Ammon's horn (tissue), 1 donor: ENCODE measurements at regions not wholly inside any gene's neighbourhood (a gene's known extent, or its start where the extent isn't known, plus 50 kb on each side); places are given as distances from the start of the nearest gene placed in this dataset.
A peak's percentile ranks its signal among the peaks of the same experiment; 100 is the strongest.

Experiments
- DNase-seq: peaks from one replicate; pipeline ENCODE4 v3.0.0-alpha.2; 2016; ENCODE audit warnings: low spot score

DNA sequence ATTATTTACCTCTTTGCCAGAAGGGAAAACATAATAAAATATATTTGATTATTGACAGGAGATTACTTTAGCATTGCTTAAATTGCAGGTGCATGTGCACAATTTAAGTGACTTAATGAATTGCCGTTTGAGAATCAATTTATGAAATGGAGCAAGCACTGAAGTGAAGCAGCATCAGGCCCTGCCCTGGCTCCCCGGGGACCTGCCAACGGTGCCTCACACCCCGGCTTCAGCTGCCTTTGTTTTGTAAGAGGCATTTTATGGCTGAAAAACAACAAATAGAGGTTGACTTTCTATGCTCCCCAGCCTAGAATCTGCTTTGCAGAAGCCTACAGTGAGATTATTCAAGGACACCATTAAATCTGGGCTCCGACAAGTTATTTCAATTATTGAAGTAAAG lies 359.1 kb upstream of the IRX4 start:
- DNase-seq: no peak

DNA sequence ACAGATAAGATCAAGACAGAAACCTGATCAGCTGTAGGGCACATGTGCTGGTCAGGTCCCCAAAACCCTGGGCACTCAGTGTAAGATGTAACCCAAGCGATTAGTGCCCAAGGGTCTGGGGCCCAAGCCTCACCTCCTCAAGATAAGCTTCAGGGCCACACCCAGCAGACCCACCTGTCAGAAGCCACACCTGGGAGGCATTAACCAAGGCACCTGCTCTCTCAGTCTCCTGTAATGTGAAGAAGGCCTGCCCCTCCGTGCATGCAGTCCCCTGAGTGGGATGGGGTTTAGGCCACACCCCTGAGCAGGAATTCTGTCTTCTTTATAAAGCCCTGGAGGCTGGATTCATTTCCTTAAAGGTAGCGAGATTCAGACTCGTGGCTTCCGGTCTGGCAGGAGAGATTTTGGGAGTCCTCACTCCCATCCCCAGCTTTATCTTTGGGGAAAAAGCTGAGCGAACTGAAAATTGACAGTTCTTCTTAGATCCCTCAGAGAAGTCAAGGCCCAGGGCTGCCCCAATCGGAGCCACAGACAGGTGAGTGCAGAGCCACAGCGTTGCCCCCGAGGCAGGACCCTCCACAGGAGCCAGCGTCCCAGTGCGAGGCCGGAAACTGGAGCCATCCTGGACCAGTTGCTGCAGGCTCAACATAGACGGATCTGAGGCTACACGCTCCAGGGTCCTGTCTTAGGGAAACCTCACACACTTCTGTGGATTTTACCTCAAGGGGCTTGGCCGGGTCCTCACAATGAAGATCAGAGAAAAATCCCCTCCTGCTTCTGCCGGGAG lies 357.6 kb upstream of the IRX4 start:
- no peak for DNase-seq

GRCh38 chr5:2239201-2239910 lies 356.6 kb upstream of the IRX4 start:
- no peak for DNase-seq

DNA sequence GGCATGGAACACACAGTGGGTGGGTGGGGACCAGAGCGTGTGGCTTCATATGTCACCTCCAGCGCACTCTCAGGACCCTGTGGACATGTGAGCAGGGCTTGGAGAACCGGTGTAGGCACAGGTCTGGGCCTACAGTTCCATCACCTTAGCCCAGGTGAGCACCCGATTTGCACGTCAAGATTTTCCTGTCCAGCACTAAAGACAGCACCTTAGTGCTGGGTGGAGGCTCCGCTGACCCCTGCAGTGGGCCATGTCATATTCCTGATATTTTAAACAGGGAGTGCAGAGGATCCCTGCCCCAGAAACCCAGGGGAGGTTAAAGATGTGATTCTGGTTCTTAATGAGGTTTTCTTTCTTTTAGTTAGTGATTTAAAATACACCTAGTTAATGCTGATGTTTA lies 356.0 kb upstream of the IRX4 start:
- DNase-seq: no peak

- DNase-seq: no peak
Observed at GRCh38 chr5:2227433-2227832, 344.7 kb upstream of the IRX4 start.

DNA sequence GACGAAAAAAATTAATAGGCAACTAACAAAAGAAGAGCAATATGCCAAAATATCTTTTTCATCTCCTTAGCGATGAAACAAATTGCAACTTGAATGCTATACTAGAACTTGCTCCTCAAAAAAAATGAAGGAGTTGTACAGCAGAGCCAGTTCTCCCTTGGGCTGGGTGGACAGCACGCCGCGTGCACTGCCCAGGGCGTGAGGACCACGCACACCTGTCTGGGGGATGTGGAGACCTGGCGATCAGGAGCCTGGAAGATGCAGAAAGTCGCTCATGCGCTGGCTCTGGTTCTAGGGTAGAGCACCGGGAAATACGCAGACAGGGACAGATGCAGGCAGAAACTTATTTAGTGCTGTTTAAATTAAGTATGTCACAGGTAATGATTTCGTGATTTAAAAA lies 342.0 kb upstream of the IRX4 start:
- no peak for DNase-seq

DNA sequence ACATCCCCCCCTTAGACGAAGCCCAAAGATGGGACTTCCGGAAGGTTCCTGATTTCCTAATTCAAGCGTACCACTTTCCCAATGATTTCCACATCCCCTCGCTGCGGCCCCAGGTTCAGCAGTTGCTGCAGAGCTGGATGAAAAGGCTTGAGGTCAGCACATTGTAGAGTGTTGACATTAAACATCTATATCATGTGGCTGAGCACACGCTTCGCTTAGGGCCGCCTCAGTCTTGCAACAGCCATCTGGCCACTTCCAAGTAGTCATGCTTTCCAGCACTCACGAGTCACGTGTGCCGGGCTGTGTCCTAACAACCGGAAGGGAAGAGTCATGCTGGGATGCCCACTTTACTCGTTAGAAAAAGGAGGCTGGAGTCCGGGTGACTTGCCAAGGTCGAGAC lies 340.6 kb upstream of the IRX4 start:
- DNase-seq: no peak

- DNase-seq: no peak
Observed at GRCh38 chr5:2222246-2222992, 339.7 kb upstream of the IRX4 start.

- DNase-seq: no peak
Observed at GRCh38 chr5:2221450-2221849, 338.7 kb upstream of the IRX4 start.

- DNase-seq: no peak
Observed at GRCh38 chr5:2220741-2221140, 338.0 kb upstream of the IRX4 start.

DNA sequence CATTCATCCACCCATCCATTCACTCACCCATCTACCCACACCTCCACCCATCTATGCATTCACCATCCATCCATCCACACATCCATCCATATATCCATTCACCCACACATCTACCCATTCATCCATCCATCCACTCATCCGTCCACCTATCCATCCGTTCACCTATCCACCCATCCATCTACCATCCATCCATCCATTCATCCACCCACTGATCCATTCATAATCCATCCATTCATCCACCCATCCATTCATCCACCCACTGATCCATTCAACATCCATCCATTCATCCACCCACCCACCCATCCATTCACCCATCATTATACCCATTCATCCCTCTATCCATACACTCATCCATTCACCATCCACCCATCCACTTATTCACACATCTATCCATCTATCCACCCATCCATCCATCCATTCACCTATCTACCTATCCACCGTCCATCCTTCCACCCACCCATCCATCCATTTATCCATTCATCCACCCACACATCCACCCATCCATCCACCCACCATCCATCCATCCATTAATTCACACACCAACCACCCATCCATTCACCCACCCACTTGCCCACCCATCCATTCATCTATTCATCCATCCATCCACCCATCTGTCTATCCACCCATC lies 336.5 kb upstream of the IRX4 start:
- DNase-seq: no peak

DNA sequence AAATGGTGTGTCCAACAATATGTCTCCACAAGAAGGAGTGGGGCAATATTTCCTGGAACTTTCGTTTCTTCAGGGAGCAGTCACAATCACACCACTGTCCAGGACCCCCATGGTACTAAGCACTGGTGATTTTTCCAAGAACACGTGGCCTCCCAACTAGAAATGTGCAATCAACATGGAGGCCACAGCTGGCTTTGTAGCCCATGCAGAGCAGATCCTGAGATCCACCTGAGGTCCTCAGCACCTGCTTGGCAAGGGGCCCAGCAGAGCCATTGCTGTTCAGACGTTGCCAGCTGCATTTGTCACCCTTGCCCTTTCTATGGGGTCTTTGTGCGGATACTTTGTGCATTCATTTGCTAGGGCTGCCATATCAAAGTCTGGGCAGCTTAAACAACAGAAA lies 334.5 kb upstream of the IRX4 start:
- DNase-seq: no peak

GRCh38 chr5:2214910-2215590 lies 332.3 kb upstream of the IRX4 start:
- no peak for DNase-seq

GRCh38 chr5:2213121-2213730 lies 330.5 kb upstream of the IRX4 start:
- no peak for DNase-seq

DNA sequence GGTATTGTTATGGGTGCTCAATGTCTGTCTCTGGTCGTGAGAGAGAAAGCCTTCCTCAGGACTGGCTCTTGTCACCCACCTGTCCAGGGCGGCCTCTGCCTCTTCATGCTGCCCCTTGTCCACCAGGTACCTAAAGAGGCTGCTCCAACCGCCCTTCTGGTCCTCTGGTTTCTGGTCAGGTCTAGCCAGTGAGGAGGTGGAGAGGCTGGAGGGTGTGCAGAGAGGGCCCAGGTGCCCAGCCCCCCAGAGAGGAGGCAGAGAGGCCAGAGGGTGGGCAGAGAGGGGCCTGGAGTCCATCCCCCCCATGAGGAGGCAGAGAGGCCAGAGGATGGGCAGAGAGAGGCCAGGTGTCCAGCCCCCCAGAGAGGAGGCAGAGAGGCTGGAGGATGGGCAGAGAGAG lies 329.8 kb upstream of the IRX4 start:
- no peak for DNase-seq

- DNase-seq: no peak
Observed at GRCh38 chr5:2208239-2208544, 325.5 kb upstream of the IRX4 start.

DNA sequence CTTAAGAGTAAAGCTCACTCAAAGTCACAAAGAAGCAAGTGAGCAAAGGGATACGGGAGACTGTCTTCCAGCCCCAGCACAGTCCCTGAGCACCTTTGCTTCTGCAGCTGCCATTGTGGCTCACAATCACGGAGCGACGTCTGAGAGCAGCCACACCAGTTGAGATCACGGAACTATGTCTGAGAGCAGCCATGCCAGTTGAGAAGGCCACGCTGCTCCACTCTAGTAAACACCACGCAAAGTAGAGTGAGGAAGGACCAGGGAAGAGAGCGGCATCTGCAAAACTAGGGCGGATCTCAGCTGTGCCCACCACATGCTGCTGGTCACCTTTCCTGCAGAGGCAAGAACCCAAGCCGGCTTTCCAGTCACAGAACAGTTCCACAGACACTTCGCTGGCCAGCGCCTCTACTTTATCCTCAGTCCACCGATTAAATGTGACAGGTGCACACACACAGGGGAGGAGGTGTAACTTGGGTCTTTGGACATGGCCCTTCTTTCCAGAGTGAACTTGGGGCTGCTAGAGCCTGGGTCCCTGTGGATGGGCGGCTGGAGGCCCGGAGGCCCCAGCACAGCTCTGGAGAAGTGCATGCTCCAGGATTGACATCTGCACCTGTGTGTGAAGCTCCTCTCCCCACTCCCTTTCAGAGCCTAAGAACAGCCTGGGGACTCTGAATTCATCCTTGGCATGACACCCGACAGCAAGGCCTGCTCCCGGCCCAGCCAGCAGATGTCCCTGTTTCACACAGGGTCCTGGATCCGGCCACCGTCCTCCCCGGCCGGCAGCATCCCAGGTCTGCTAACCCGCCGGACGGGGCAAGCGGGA lies 324.9 kb upstream of the IRX4 start:
- DNase-seq: peak; percentile 38

GRCh38 chr5:2207109-2207399 lies 324.3 kb upstream of the IRX4 start:
- DNase-seq: no peak

DNA sequence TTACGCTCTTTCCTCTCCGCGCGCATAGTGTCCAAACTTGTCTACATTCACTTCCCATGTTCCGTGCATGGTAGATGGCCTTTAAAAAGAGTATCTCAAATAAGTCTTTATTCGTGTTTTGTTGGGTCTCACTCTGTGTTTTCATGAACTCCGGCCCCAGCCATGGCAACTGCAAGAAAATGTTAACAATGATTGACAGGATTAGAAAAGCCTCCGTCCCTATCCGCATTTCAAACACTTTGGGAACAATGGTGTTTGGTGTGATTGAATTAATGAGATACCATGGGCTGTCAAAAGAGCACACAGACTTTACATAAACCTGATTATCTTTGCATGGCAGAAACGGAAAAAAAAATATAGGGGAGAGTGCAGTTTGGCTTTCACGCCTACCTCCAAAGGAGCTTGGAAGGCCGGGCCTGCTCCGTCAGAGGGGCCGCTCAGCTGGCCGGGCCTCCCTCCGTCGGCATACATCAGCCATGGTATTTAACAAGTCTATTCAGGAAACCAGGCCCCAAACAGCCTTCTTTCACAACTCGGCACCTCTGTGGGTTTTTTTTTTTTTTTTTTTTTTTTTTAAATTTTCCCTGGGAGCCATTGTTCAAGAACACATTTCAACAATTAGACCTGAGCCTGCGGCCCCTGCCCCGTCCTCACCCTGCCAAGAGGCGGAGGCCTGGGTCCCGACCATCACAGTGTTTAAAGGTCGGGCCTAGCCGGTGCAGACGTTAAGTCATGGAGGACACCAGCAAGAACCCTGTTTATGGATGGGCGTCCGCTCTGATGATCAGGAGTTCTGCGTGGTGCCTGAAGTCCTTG lies 323.8 kb upstream of the IRX4 start:
- no peak for DNase-seq

- no peak for DNase-seq
Observed at GRCh38 chr5:2205596-2206226, 323.0 kb upstream of the IRX4 start.
